Ammon's horn (tissue), 1 donor: ENCODE measurements at regions not wholly inside any gene's neighbourhood (a gene's known extent, or its start where the extent isn't known, plus 50 kb on each side); places are given as distances from the start of the nearest gene placed in this dataset.
"Not testable (repeated sequence)": the region's sequence is repeated elsewhere in the genome, so short reads cannot be mapped to it uniquely, and the experiment has no call there.

Experiments
- DNase-seq: peaks from one replicate; pipeline ENCODE4 v3.0.0-alpha.2; 2016; ENCODE audit warnings: low spot score

- DNase-seq = no peak
These were observed 76.0 kb downstream of the CHD9NB start for GRCh38 chr16:52976539-52977167.

- no peak for DNase-seq
These were observed 85.0 kb downstream of the CHD9NB start for GRCh38 chr16:52967744-52968143.

- DNase-seq = no peak
These were observed 88.4 kb downstream of the CHD9NB start for GRCh38 chr16:52964290-52964689.

- no peak for DNase-seq
These were observed 88.8 kb downstream of the CHD9NB start for GRCh38 chr16:52963855-52964242.

- peak; percentile 11 for DNase-seq
These were observed 89.4 kb downstream of the CHD9NB start for GRCh38 chr16:52963212-52963854.

- no peak for DNase-seq
These were observed 93.7 kb downstream of the CHD9NB start for GRCh38 chr16:52958951-52959350.

GRCh38 chr16:52957199-52957598 lies 95.5 kb downstream of the CHD9NB start:
- DNase-seq = no peak

GRCh38 chr16:52956044-52956443 lies 96.7 kb downstream of the CHD9NB start:
- DNase-seq = no peak

- DNase-seq = peak; percentile 14
These were observed 99.5 kb downstream of the CHD9NB start for GRCh38 chr16:52953215-52953614.

- no peak for DNase-seq
These were observed 103.8 kb downstream of the CHD9NB start for GRCh38 chr16:52948946-52949345.

- DNase-seq = no peak
These were observed 120.4 kb downstream of the CHD9NB start for GRCh38 chr16:52932321-52932720.

- DNase-seq = no peak
These were observed 123.0 kb downstream of the CHD9NB start for GRCh38 chr16:52929478-52930400.

GRCh38 chr16:52928955-52929354 lies 123.7 kb downstream of the CHD9NB start:
- no peak for DNase-seq

- no peak for DNase-seq
These were observed 127.6 kb downstream of the CHD9NB start for GRCh38 chr16:52925143-52925542.

- DNase-seq = no peak
These were observed 128.5 kb downstream of the CHD9NB start for GRCh38 chr16:52924162-52924561.

- no peak for DNase-seq
These were observed 131.6 kb downstream of the CHD9NB start for GRCh38 chr16:52921104-52921503.

GRCh38 chr16:52920331-52920730 lies 132.4 kb downstream of the CHD9NB start:
- DNase-seq = no peak

- no peak for DNase-seq
These were observed 138.3 kb downstream of the CHD9NB start for GRCh38 chr16:52914428-52914827.

- DNase-seq = peak; percentile 88
These were observed 140.0 kb downstream of the CHD9NB start for GRCh38 chr16:52912565-52913173.

- DNase-seq = not testable (repeated sequence)
These were observed 144.6 kb downstream of the CHD9NB start for GRCh38 chr16:52908057-52908456.

GRCh38 chr16:52906281-52906680 lies 146.4 kb downstream of the CHD9NB start:
- DNase-seq = no peak

- no peak for DNase-seq
These were observed 156.1 kb downstream of the CHD9NB start for GRCh38 chr16:52896478-52897164.
